Caco-2 (cell line): ENCODE measurements at regions not wholly inside any gene's neighbourhood (a gene's known extent, or its start where the extent isn't known, plus 50 kb on each side); places are given as distances from the start of the nearest gene placed in this dataset.

Experiments used
- BruUV-seq: library from RNA; stranded (reverse); fragments of 400-500 nt; replicated peaks from 2 replicates; lab custom pipeline; 2021; lab: Mats Ljungman, UMichigan
- CTCF ChIA-PET: fragments of 300-600 bp; sonication (Branson Sonifier 250); formaldehyde crosslinking; loops from one replicate; lab custom pipeline; 2022; ENCODE audit warnings: antibody characterized with exemption; lab: Charles Lee
- POLR2A ChIA-PET: fragments of 300-600 bp; sonication (Branson Sonifier 250); formaldehyde crosslinking; loops from one replicate; lab custom pipeline; 2022; ENCODE audit warnings: antibody characterized with exemption; lab: Charles Lee
- DNase-seq, 2 experiments: peaks; one replicate each; pipeline versions ENCODE4 v3.0.0 to v3.0.0-alpha.2; 2020 to 2022
- H3K27me3 ChIP-seq: replicated peaks from 2 replicates; pipeline ENCODE4 v1.6.0; 2011; ENCODE audit warnings: low read length; ENCODE audit not compliant: control insufficient read depth, insufficient read depth
- H3K36me3 ChIP-seq: 2 replicates; pipeline ENCODE4 v1.5.1; 2011; ENCODE audit warnings: low read length; ENCODE audit not compliant: control insufficient read depth, insufficient read depth
- H3K4me1 ChIP-seq: fragments of 250-450 bp; sonication (Bioruptor Pico); 2 replicates; pipeline ENCODE4 v1.5.1; 2020; ENCODE audit warnings: mild to moderate bottlenecking
- H3K4me3 ChIP-seq: 2 replicates; pipeline ENCODE4 v1.5.1; 2011; ENCODE audit warnings: low read depth, mild to moderate bottlenecking, control low read depth, low read length
- H3K9me3 ChIP-seq: fragments of 250-450 bp; sonication (Bioruptor Pico); 2 replicates; pipeline ENCODE4 v1.5.1; 2020; ENCODE audit warnings: mild to moderate bottlenecking, moderate library complexity
- H3K27ac Mint-ChIP-seq: one replicate; pipeline ENCODE4 v1.8.0; 2022; ENCODE audit warnings: mixed read lengths; ENCODE audit not compliant: unreplicated experiment
- H3K27me3 Mint-ChIP-seq: one replicate; pipeline ENCODE4 v1.8.0; 2022; ENCODE audit warnings: mixed read lengths; ENCODE audit not compliant: insufficient read depth, unreplicated experiment
- H3K36me3 Mint-ChIP-seq: one replicate; pipeline ENCODE4 v1.8.0; 2022; ENCODE audit warnings: mild to moderate bottlenecking, mixed read lengths; ENCODE audit not compliant: insufficient read depth, unreplicated experiment
- H3K4me1 Mint-ChIP-seq: one replicate; pipeline ENCODE4 v1.8.0; 2022; ENCODE audit warnings: low read depth, mixed read lengths; ENCODE audit not compliant: unreplicated experiment
- H3K4me3 Mint-ChIP-seq: one replicate; pipeline ENCODE4 v1.8.0; 2022; ENCODE audit warnings: mild to moderate bottlenecking, moderate library complexity, mixed read lengths; ENCODE audit not compliant: unreplicated experiment
- H3K9me3 Mint-ChIP-seq: one replicate; pipeline ENCODE4 v1.8.0; 2022; ENCODE audit warnings: mixed read lengths; ENCODE audit not compliant: unreplicated experiment
- CTCF ChIP-seq, 2 experiments: fragments of 200-600 bp in 1 of 2; IDR thresholded peaks; 1 replicate in 1 of 2; 2 replicates in 1 of 2; pipeline versions ENCODE4 v1.5.1 to v1.8.0; 2011 to 2022; ENCODE audit warnings: antibody characterized with exemption in 1 of 2, control low read depth in 1 of 2, inconsistent platforms in 1 of 2, low read depth in 1 of 2, low read length in 1 of 2, mild to moderate bottlenecking in 1 of 2, moderate library complexity in 1 of 2; ENCODE audit not compliant: insufficient read depth in 1 of 2, severe bottlenecking in 1 of 2, unreplicated experiment in 1 of 2
- intact Hi-C: fragments of 100-400 bp; cut with micrococcal nuclease; formaldehyde crosslinking; loops from one replicate; pipeline ENCODE4 v1.10.0; 2022; ENCODE audit not compliant: unreplicated experiment

- DNase-seq = no peak
- Histone ChIP-seq H3K9me3 (no peaks in the 10 kb centered on the region), H3K36me3 (no peaks in the 10 kb centered on the region), H3K27me3 (no peaks in the 10 kb centered on the region), H3K4me3 (no peak overlapping the region), H3K4me1 (peaks cover 29% of the 10 kb centered on the region)
- no peak overlapping the region for H3K27ac Mint-ChIP-seq
- no peaks in the 10 kb centered on the region for H3K9me3 Mint-ChIP-seq
- peaks cover 21% of the 10 kb centered on the region for H3K4me1 Mint-ChIP-seq
- ChIA-PET POLR2A (no interaction called here), CTCF (interaction anchor here (1.1 kb wide), 1 partner anchor 9 kb away, joined by 3 read pairs; no protein-coding TSS in a partner anchor)
- H3K36me3 Mint-ChIP-seq = no peaks in the 10 kb centered on the region
- no TSS peak for BruUV-seq
- no peak overlapping the region for H3K4me3 Mint-ChIP-seq
- intact Hi-C loops = no loop called here
- no peak for TF ChIP-seq CTCF (IDR thresholded peaks at IDR 0.05; ENCODE audit: insufficient read depth in 1 of 2, low read depth in 1 of 2, low read length in 1 of 2, severe bottlenecking in 1 of 2, unreplicated experiment in 1 of 2)
- no peaks in the 10 kb centered on the region for H3K27me3 Mint-ChIP-seq
Measured at GRCh38 chr18:22847867-22848451, 85.2 kb upstream of the RBBP8 start.

DNA sequence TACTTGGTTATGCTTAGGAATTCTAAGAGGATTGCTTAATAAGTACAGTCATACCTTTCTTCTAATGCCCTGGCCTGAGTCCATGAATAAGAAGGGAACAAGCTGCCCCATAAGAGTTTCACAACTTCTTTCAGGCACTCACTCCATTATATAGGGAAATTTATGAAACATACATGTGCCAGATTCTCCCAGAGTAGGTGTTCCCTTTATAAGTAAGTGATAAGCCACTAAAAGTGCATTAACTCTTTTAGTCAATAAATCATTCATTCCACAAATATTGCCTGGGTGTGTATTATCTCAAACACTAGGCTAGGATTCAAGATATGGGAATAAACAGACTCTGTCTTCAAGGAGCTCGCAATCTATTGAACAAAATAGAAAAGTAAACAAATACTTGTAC is 84.5 kb upstream of the RBBP8 start:
- no peak overlapping the region for H3K27ac Mint-ChIP-seq
- no peaks in the 10 kb centered on the region for H3K27me3 Mint-ChIP-seq
- BruUV-seq = no TSS peak
- H3K9me3 ChIP-seq = no peaks in the 10 kb centered on the region
- H3K36me3 Mint-ChIP-seq = no peaks in the 10 kb centered on the region
- POLR2A ChIA-PET = no interaction called here
- no peak overlapping the region for H3K4me3 Mint-ChIP-seq
- no peak for DNase-seq
- CTCF ChIA-PET = interaction anchor here (1.1 kb wide), 1 partner anchor 9 kb away, joined by 3 read pairs; no protein-coding TSS in a partner anchor
- no peak for TF ChIP-seq CTCF (IDR thresholded peaks at IDR 0.05; ENCODE audit: insufficient read depth in 1 of 2, low read depth in 1 of 2, low read length in 1 of 2, severe bottlenecking in 1 of 2, unreplicated experiment in 1 of 2)
- H3K9me3 Mint-ChIP-seq = no peaks in the 10 kb centered on the region
- H3K4me1 ChIP-seq = peaks cover 29% of the 10 kb centered on the region
- H3K4me1 Mint-ChIP-seq = peaks cover 21% of the 10 kb centered on the region
- no peaks in the 10 kb centered on the region for H3K27me3 ChIP-seq
- intact Hi-C loops = no loop called here
- no peak overlapping the region for H3K4me3 ChIP-seq
- H3K36me3 ChIP-seq = no peaks in the 10 kb centered on the region

- intact Hi-C loops = no loop called here
- no peaks in the 10 kb centered on the region for H3K27me3 Mint-ChIP-seq
- no peaks in the 10 kb centered on the region for H3K9me3 Mint-ChIP-seq
- POLR2A ChIA-PET = interaction anchor here (0.6 kb wide), 1 partner anchor 549 kb away, joined by 4 read pairs; no protein-coding TSS in a partner anchor
- H3K36me3 Mint-ChIP-seq = no peaks in the 10 kb centered on the region
- CTCF ChIA-PET = no interaction called here
- H3K4me3 Mint-ChIP-seq = no peak overlapping the region
- no peaks in the 10 kb centered on the region for H3K9me3 ChIP-seq
- H3K4me1 ChIP-seq = peaks cover 5% of the 10 kb centered on the region; the same call in 1 of the 2 replicates
- H3K4me1 Mint-ChIP-seq = peaks cover 15% of the 10 kb centered on the region
- H3K27me3 ChIP-seq = no peaks in the 10 kb centered on the region
- BruUV-seq = no TSS peak
- no peak overlapping the region for H3K27ac Mint-ChIP-seq
- no peak overlapping the region for H3K4me3 ChIP-seq
- no peak for TF ChIP-seq CTCF (IDR thresholded peaks at IDR 0.05; ENCODE audit: insufficient read depth in 1 of 2, low read depth in 1 of 2, low read length in 1 of 2, severe bottlenecking in 1 of 2, unreplicated experiment in 1 of 2)
- no peaks in the 10 kb centered on the region for H3K36me3 ChIP-seq
- no peak for DNase-seq
Measured at GRCh38 chr18:22856870-22857269, 76.3 kb upstream of the RBBP8 start.
